KBM-7 (cell line): ENCODE measurements at regions not wholly inside any gene's neighbourhood (a gene's known extent, or its start where the extent isn't known, plus 50 kb on each side); places are given as distances from the start of the nearest gene placed in this dataset.
"Not testable (repeated sequence)": the region's sequence is repeated elsewhere in the genome, so short reads cannot be mapped to it uniquely, and the experiment has no call there.

ENCODE experiments used
- DNase-seq: peaks from one replicate; pipeline ENCODE4 v3.0.0-alpha.2; 2015
- in situ Hi-C: fragments of 300-500 bp; cut with MboI; formaldehyde crosslinking; loops from 2 replicates; pipeline ENCODE4 v1.14.3; 2020; ENCODE audit warnings: low sequenced_read_pairs, low pct_unique_long_range_greater_than_20kb, mixed read lengths

GRCh38 chr5:119769695-119770693, 140.6 kb downstream of the FAM170A start:
- DNase-seq, in situ Hi-C loops: not testable (repeated sequence)

- in situ Hi-C loops, DNase-seq: not testable (repeated sequence)
Observed at GRCh38 chr5:119780145-119780544, 150.8 kb downstream of the FAM170A start.

- no peak for DNase-seq
- in situ Hi-C loops: no loop called here
Observed at GRCh38 chr5:119785057-119785456, 155.7 kb downstream of the FAM170A start.

GRCh38 chr5:119789406-119790117, 160.2 kb downstream of the FAM170A start:
- in situ Hi-C loops: no loop called here
- DNase-seq: no peak

- in situ Hi-C loops: no loop called here
Observed at GRCh38 chr5:119792161-119792799, 162.9 kb downstream of the FAM170A start.

GRCh38 chr5:119795768-119796167, 166.4 kb downstream of the FAM170A start:
- in situ Hi-C loops: no loop called here
- no peak for DNase-seq

More at GRCh38 chr5:119792161-119792799, 162.9 kb downstream of the FAM170A start:
- no peak for DNase-seq

- in situ Hi-C loops: no loop called here
- DNase-seq: no peak
Observed at GRCh38 chr5:119801570-119801969, 172.2 kb downstream of the FAM170A start.

- in situ Hi-C loops: no loop called here
- DNase-seq: no peak
Observed at GRCh38 chr5:119808024-119808423, 178.7 kb downstream of the FAM170A start.

- no peak for DNase-seq
- in situ Hi-C loops: no loop called here
Observed at GRCh38 chr5:119808474-119808873, 179.1 kb downstream of the FAM170A start.

GRCh38 chr5:119810217-119810616, 180.9 kb downstream of the FAM170A start:
- in situ Hi-C loops: no loop called here

GRCh38 chr5:119811458-119811857, 182.1 kb downstream of the FAM170A start:
- in situ Hi-C loops: no loop called here

More at GRCh38 chr5:119810217-119810616, 180.9 kb downstream of the FAM170A start:
- DNase-seq: no peak

GRCh38 chr5:119814655-119815054, 185.3 kb downstream of the FAM170A start:
- in situ Hi-C loops: no loop called here

More at GRCh38 chr5:119811458-119811857, 182.1 kb downstream of the FAM170A start:
- DNase-seq: no peak

GRCh38 chr5:119816055-119816454, 186.7 kb downstream of the FAM170A start:
- in situ Hi-C loops: no loop called here
- DNase-seq: no peak

More at GRCh38 chr5:119814655-119815054, 185.3 kb downstream of the FAM170A start:
- DNase-seq: no peak

GRCh38 chr5:119820016-119820415, 190.7 kb downstream of the FAM170A start:
- DNase-seq: no peak
- in situ Hi-C loops: no loop called here

- in situ Hi-C loops: no loop called here
- DNase-seq: no peak
Observed at GRCh38 chr5:119820608-119821007, 191.2 kb downstream of the FAM170A start.

- no peak for DNase-seq
- in situ Hi-C loops: no loop called here
Observed at GRCh38 chr5:119828541-119828940, 199.2 kb downstream of the FAM170A start.

GRCh38 chr5:119829341-119829740, 200.0 kb downstream of the FAM170A start:
- in situ Hi-C loops: no loop called here
- no peak for DNase-seq

GRCh38 chr5:119833176-119833575, 203.8 kb downstream of the FAM170A start:
- in situ Hi-C loops: no loop called here
- DNase-seq: no peak

GRCh38 chr5:119840175-119840574, 210.8 kb downstream of the FAM170A start:
- no peak for DNase-seq
- in situ Hi-C loops: no loop called here
